Inflammatory macrophage (primary cell): ENCODE measurements at regions not wholly inside any gene's neighbourhood (a gene's known extent, or its start where the extent isn't known, plus 50 kb on each side); places are given as distances from the start of the nearest gene placed in this dataset.

Source experiments
- DNase-seq, 2 donors: peaks; one replicate each; pipeline ENCODE4 v3.0.0-alpha.2; 2020 to 2022

GRCh38 chr12:90069711-90070110 is 361.1 kb upstream of the ATP2B1 start:
- DNase-seq = no peak

- no peak for DNase-seq
Observed at GRCh38 chr12:90067791-90068190, 359.2 kb upstream of the ATP2B1 start.

GRCh38 chr12:90064852-90065801 is 356.5 kb upstream of the ATP2B1 start:
- no peak for DNase-seq

GRCh38 chr12:90062799-90063198 is 354.2 kb upstream of the ATP2B1 start:
- no peak for DNase-seq

GRCh38 chr12:90061809-90062208 is 353.2 kb upstream of the ATP2B1 start:
- no peak for DNase-seq

- no peak for DNase-seq
Observed at GRCh38 chr12:90060031-90060430, 351.4 kb upstream of the ATP2B1 start.

GRCh38 chr12:90058704-90059103 is 350.1 kb upstream of the ATP2B1 start:
- no peak for DNase-seq

- DNase-seq = no peak
Observed at GRCh38 chr12:90055071-90055470, 346.4 kb upstream of the ATP2B1 start.

- no peak for DNase-seq
Observed at GRCh38 chr12:90048918-90049317, 340.3 kb upstream of the ATP2B1 start.

- no peak for DNase-seq
Observed at GRCh38 chr12:90045559-90045958, 336.9 kb upstream of the ATP2B1 start.

- no peak for DNase-seq
Observed at GRCh38 chr12:90044069-90044468, 335.4 kb upstream of the ATP2B1 start.

- no peak for DNase-seq
Observed at GRCh38 chr12:90042920-90043641, 334.4 kb upstream of the ATP2B1 start.

GRCh38 chr12:90038289-90038688 is 329.7 kb upstream of the ATP2B1 start:
- no peak for DNase-seq

- no peak for DNase-seq
Observed at GRCh38 chr12:90037740-90038139, 329.1 kb upstream of the ATP2B1 start.

- DNase-seq = no peak
Observed at GRCh38 chr12:90036637-90037036, 328.0 kb upstream of the ATP2B1 start.

- no peak for DNase-seq
Observed at GRCh38 chr12:90030726-90031125, 322.1 kb upstream of the ATP2B1 start.

- DNase-seq = no peak
Observed at GRCh38 chr12:90029317-90029716, 320.7 kb upstream of the ATP2B1 start.

- no peak for DNase-seq
Observed at GRCh38 chr12:90028635-90029051, 320.0 kb upstream of the ATP2B1 start.

GRCh38 chr12:90027889-90028634 is 319.4 kb upstream of the ATP2B1 start:
- DNase-seq = no peak

GRCh38 chr12:90027041-90027440 is 318.4 kb upstream of the ATP2B1 start:
- DNase-seq = no peak

- DNase-seq = no peak
Observed at GRCh38 chr12:90026516-90026915, 317.9 kb upstream of the ATP2B1 start.

GRCh38 chr12:90024262-90024661 is 315.6 kb upstream of the ATP2B1 start:
- DNase-seq = no peak
